HL-60 (cell line): ENCODE measurements at regions not wholly inside any gene's neighbourhood (a gene's known extent, or its start where the extent isn't known, plus 50 kb on each side); places are given as distances from the start of the nearest gene placed in this dataset.

Experiments used
- GABPA ChIP-seq: IDR thresholded peaks from 2 replicates; pipeline ENCODE4 v1.6.1; 2012; ENCODE audit warnings: low read depth
- POLR2AphosphoS5 ChIP-seq: IDR thresholded peaks from 2 replicates; pipeline ENCODE4 v1.6.1; 2012; ENCODE audit warnings: low read depth
- REST ChIP-seq: IDR thresholded peaks from 2 replicates; pipeline ENCODE4 v1.6.1; 2012; ENCODE audit warnings: low read depth; ENCODE audit not compliant: insufficient replicate concordance
- SPI1 ChIP-seq: IDR thresholded peaks from 2 replicates; pipeline ENCODE4 v1.6.1; 2012; ENCODE audit warnings: low read depth, mild to moderate bottlenecking, borderline replicate concordance
- TF ChIP-seq, protein P1 (sequence below): IDR thresholded peaks from one replicate; pipeline ENCODE4 v1.5.1; 2011; ENCODE audit warnings: low read length, control low read depth, inconsistent platforms; ENCODE audit not compliant: insufficient read depth

- TF ChIP-seq, protein P1, sequence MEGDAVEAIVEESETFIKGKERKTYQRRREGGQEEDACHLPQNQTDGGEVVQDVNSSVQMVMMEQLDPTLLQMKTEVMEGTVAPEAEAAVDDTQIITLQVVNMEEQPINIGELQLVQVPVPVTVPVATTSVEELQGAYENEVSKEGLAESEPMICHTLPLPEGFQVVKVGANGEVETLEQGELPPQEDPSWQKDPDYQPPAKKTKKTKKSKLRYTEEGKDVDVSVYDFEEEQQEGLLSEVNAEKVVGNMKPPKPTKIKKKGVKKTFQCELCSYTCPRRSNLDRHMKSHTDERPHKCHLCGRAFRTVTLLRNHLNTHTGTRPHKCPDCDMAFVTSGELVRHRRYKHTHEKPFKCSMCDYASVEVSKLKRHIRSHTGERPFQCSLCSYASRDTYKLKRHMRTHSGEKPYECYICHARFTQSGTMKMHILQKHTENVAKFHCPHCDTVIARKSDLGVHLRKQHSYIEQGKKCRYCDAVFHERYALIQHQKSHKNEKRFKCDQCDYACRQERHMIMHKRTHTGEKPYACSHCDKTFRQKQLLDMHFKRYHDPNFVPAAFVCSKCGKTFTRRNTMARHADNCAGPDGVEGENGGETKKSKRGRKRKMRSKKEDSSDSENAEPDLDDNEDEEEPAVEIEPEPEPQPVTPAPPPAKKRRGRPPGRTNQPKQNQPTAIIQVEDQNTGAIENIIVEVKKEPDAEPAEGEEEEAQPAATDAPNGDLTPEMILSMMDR: no peak
- TF ChIP-seq POLR2AphosphoS5 (no peak), REST (no peak), SPI1 (no peak), GABPA (no peak)
Measured at GRCh38 chr7:46230298-46230989, 309.4 kb upstream of the IGFBP3 start.
